ENCODE measurements at regions not wholly inside any gene's neighbourhood (a gene's known extent, or its start where the extent isn't known, plus 50 kb on each side); places are given as distances from the start of the nearest gene placed in this dataset.

GRCh38 chr1:185412385-185413087 lies 95.5 kb upstream of the IVNS1ABP start:
- no peak for TF ChIP-seq EP300 (IDR thresholded peaks at IDR 0.05)
- no peak for TF ChIP-seq CTCF (IDR thresholded peaks at IDR 0.05)
- TF ChIP-seq POLR2A (IDR thresholded peaks at IDR 0.05), result no peak

All from tibial nerve (tissue), 4 donors.